GDM1 (cell line): ENCODE measurements at regions not wholly inside any gene's neighbourhood (a gene's known extent, or its start where the extent isn't known, plus 50 kb on each side); places are given as distances from the start of the nearest gene placed in this dataset.

Source experiments
- DNase-seq: peaks from one replicate; lab custom pipeline; 2025; lab: John Stamatoyannopoulos, UW

DNA sequence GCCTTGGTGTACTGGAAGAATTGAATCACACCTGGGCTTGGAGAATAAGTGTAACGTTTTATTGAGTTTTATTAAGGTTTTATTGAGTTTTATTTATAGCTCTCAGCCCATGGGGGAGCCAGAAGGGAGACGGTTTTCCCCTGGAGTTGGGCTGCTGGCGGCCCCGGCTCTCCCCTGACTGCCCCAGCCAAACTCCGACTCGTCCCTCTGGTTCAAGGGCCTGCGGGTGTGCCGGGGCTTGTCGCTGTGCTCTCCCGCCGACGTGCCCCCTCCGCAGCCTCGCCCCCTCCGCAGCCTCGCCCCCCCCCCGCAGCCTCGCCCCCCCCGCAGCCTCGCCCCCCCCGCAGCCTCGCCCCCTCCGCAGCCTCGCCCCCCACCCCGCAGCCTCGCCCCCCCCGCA is 326.1 kb upstream of the RTL1 start:
- DNase-seq = no peak

- DNase-seq = no peak
Observed at GRCh38 chr14:101230161-101230850, 326.8 kb upstream of the RTL1 start.

GRCh38 chr14:101230851-101231550 is 327.5 kb upstream of the RTL1 start:
- DNase-seq = no peak

DNA sequence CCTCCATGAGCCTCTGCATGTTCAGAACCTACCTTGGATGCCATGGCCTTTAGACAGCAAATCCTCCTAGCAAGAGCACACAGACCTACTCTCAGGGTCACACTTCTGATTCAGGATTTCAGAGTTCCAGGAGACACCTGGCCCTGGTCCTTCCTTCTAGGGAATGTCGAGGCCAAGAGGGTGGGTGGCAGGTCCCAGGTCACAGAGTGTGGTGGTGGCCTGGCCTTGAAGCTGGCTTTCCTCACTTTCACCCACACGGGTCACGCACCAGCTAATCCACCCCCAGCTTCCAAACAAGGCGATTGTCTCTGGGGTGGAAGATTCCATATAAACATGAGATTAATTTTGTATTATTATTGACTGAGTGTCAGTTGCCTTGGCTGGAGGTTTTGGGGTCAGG is 328.3 kb upstream of the RTL1 start:
- no peak for DNase-seq

DNA sequence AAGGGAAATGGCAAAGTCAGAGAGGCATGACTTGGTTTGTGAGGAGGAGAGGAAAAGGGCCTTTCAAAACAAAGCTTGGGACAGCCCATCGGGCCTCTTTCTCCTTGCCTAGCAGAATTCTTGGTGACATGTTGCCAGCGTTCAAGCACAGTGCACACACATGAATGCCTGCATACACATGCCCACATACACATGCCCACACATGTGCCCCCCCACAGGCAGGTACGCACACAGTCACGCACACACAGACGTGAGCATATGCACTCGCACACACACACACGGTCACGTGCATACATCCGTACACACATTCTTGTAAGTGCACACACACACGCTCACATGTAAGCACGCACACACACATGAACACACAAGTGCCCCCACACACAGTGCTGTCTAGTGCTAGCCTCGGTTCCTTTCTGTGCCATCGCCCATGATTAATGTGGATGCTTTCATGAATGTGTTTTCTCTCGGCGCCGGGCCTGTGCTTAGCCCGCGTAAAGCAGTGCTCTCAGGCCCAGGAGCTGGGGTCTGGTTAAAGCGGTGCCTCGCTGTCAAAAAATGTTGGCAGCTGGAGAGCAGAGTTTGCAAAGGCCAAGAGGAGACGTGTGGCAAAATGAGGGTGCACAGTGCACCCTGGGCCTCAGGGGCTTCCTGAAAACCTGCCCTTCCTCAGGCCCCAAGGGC is 328.8 kb upstream of the DIO3 start:
- no peak for DNase-seq

DNA sequence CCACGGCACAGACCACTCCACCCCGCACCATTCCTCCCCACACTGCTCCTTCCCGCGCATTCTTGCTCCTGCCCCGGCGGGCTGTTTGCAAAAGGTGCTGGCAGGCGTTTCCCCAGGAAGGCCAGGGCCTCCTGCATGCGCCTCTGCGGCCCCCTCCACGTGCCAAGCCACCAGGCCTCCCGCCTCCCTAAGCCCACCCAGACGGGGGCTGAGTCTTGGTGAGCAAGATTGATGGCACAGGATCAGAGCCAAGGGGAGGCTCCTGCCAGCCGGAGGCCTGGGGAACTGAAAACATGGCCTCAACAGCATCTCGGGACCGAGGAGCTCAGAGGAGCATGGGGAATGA is 328.3 kb upstream of the DIO3 start:
- DNase-seq = no peak

DNA sequence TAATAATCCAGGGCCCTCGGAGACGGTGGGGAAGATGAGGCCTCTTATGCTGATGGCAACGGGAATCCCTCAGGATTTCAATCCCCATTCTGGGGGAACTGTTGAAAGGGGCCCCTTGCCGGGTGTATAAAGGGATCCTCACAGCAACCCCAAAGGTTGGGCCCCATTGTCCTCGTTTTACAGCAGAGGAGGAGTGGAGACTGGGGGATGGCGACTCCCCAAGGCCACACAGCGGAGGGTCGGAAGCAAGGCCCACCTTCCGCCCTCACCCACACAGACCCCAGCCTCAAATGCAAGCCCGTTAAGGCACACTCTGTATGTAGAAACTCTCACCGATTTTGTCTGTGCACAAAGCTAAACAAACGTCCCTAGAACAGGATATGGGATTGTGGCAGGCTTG is 327.9 kb upstream of the DIO3 start:
- no peak for DNase-seq

- DNase-seq = no peak
Observed at GRCh38 chr14:101233808-101234207, 327.5 kb upstream of the DIO3 start.

- DNase-seq = no peak
Observed at GRCh38 chr14:101234244-101234937, 326.9 kb upstream of the DIO3 start.

GRCh38 chr14:101234999-101235334 is 326.3 kb upstream of the DIO3 start:
- no peak for DNase-seq

- no peak for DNase-seq
Observed at GRCh38 chr14:101235335-101236103, 325.8 kb upstream of the DIO3 start.

DNA sequence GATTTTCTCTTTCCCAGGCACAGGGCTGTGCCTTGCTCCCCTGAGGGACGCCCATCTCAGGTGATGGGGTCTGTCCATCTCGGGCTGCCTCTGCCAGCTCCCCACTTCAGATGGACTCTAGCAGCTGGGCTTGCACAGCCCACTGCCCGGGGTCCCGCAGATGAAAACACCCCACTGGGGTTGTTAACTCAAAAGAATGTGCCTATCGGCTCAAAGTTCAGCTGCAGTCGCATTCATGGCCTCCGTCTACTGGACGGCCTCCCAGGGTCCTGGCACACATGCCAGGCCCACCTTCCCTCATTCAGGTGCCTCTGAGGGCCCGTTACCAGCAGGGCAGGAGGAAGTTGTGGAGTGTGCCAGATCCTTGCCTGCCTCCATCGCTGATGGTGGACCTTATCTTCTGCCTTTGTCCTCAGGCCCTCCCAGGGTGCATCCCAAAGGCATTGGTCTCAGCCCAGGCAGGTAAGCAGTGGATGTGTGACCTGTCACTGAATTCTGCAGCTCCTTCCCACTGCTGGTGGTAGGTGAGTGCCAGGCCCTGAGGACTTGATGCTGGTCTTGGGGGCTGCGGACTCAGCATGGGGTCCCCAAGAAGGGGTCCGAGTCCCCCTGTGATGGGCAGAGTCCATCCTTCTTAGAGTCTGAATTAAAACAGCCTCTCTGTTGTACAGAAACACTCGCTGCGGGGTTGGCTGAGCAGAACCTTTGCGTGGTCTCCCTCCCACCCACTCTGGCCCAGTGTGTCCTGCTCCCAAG is 324.6 kb upstream of the DIO3 start:
- no peak for DNase-seq

- DNase-seq = no peak
Observed at GRCh38 chr14:101237252-101237616, 324.1 kb upstream of the DIO3 start.

DNA sequence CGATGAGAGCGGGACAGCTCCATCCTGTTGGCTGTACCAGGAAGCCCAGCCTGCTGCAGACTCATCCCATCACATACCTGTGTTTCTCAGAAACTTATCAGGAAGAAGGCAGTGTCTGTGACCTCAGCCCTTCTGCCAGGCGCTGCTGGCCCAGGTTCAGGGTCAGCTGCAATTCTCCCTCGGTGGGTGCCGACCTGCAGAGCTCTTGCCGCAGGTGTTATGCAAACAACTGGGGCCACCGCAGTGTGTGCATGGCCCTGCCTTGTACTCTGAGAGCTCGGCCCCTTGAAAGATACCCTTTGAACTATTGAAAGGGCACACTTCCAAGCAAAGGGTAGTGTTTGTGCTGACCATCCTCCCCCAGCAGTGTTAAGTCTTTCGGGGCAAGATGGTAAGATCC is 322.2 kb upstream of the DIO3 start:
- DNase-seq = no peak

GRCh38 chr14:101241147-101241546 is 320.1 kb upstream of the DIO3 start:
- DNase-seq = no peak

DNA sequence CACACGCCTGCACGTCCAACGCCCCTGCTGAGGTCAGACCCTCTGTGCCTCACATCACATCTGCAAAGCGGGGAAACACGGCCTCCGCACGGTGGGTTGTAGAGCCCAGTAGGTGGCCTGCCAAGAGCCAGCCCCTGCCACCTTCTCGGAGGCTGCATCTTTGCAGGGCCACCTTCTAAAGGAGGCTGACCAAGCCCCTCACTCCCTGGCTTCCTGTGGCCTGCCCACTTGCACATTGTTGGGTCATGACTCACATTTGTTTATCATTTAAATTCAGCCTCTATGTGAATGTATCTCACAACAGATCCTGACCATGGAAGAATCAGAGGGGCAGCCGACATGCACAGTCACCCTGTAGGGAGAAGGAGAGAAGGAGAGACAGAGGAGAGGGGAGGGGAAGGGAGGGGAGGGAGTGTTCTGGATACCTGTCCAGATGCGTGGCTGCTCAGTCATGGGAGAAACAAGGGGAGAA is 319.5 kb upstream of the DIO3 start:
- no peak for DNase-seq

- no peak for DNase-seq
Observed at GRCh38 chr14:101242442-101243385, 318.6 kb upstream of the DIO3 start.

- no peak for DNase-seq
Observed at GRCh38 chr14:101243587-101244338, 317.5 kb upstream of the DIO3 start.
